GM19025 (cell line): ENCODE measurements at regions not wholly inside any gene's neighbourhood (a gene's known extent, or its start where the extent isn't known, plus 50 kb on each side); places are given as distances from the start of the nearest gene placed in this dataset.

Source experiments
- ATAC-seq: cut with Tn5 transposase; IDR thresholded peaks from one replicate; pipeline ENCODE4 v1.9.1; 2021; ENCODE audit warnings: mild to moderate bottlenecking, low read depth, moderate library complexity; ENCODE audit not compliant: unreplicated experiment

DNA sequence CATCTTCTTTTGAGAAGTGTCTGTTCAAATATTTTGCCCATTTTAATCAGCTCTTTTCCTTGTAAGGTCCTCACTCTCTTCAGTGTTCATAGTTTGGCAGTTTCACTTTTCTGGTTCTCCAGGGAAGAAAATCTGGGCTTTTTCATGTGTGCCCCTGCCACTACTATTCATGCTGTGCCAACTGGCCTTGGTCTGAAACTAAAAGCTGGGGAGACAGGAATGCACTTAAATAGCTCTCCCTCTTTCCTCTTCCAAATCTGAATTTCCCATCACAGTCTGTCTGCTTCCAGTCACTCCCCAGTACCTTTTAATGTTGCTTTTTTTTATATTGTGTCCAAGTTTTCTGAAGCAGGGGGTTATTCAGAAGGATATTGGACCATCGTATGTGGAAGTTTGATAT, 574.3 kb upstream of the POU3F3 start:
- no peak for ATAC-seq

DNA sequence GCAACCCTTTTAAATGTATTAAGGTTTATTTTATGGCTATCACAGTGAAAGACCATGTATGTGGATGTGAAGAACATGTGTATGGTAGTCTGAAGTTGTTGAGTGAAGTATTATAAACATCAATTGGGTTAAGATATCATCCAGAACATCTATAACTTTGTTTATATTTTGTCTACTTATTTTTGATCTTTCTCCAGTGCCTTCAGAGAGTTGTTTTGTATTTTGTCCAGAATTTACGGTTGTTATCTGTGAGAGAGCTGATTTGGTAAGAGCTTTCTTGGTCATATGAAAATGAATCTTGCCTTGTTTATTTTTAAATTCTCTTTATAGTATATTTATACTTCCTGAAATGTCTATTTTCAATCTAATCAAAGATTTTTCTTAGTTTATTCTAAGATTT, 573.7 kb upstream of the POU3F3 start:
- no peak for ATAC-seq

DNA sequence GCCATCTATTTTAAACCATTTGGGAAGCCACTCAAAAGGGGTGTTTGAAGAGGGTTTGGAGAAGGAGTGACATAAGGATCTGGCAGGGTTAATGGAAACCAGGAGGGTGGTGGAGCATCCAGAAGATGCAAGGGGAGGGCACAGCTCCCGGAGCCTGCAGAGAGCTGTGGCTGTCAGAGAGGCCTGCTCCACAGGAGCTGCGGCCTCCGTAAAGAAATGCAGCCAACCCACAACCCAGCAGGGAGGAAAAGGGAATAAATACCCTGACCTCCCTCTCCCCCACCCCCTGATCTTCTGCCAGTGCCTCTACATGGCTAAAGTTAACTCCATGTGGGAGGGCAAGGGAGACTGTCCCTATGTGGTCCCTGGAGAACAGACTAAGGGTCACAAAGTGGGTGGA, 567.1 kb upstream of the POU3F3 start:
- ATAC-seq: no peak

DNA sequence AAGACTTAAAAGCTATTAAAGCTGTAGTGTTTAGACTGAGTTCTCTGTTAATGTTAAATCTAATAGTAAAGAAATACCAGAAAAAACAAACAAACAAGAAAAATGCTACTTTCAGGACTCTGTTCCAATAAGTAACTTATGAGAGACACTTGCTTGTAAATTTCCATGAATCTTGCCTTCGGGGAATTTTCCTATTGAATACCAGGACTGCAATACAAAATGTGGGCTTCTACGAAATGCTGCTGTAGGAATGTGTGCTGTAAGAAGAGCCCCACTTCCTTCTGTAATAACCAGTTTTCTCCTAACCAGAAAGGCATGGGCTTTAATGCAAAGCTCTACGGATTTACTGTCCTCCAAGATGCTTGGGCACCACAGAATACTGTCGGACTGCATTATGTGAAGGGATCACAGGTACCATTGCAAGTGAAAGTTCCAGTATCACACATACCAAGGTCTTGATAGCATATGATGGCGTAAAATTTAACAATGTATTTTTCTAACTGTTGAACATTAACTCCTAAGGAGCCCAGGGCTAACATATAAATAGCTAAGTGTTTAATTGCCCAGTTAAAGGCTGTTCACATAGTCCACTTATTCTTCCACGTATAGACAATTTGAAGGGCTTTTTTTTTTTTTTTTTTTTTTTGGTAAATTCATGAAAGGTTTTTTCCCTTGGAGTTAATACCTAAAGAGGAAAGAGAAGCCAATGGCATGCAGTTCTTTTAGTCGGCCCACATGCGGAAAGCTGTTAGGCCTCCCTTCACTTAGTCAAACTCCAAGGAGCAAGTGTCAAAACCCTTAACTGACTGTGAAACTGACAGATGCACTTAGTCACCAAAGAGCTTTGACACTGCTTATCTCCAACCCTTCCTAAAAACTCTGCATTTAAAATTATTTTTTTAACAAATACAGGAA, 564.0 kb upstream of the POU3F3 start:
- no peak for ATAC-seq

DNA sequence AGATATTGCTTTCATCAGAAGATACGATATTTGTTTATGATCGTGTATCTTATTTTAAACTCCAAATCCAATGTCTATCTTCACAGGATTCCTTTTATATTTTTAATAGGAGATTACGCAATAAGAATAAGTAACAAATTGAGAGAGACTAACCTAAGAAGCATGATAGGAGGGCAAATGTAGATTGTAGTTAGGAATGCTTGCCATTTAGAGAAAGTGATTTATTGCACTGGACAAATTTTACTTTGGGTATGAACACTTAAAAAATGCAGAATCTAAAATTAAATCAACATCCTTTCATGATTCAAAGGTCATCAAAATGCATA, 563.4 kb upstream of the POU3F3 start:
- no peak for ATAC-seq

DNA sequence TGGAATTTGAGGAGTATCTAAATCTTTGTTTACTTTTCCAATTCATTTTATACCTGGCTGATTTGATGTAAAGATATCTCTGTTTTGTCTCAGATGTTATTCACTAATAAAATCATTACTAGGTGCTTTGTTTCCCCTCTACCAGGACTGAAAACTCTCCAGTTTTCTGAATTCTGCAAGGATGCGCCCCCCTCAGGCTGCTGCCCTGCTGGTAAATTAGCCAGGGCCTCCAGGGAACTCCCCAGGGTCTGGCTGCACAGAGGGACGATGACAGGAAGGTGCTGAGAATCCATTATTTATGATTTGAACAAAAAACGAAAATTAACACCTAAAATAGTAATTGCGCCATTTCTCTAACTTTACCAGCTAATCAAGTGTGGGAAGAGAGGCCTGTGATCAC, 541.2 kb upstream of the POU3F3 start:
- ATAC-seq: no peak

DNA sequence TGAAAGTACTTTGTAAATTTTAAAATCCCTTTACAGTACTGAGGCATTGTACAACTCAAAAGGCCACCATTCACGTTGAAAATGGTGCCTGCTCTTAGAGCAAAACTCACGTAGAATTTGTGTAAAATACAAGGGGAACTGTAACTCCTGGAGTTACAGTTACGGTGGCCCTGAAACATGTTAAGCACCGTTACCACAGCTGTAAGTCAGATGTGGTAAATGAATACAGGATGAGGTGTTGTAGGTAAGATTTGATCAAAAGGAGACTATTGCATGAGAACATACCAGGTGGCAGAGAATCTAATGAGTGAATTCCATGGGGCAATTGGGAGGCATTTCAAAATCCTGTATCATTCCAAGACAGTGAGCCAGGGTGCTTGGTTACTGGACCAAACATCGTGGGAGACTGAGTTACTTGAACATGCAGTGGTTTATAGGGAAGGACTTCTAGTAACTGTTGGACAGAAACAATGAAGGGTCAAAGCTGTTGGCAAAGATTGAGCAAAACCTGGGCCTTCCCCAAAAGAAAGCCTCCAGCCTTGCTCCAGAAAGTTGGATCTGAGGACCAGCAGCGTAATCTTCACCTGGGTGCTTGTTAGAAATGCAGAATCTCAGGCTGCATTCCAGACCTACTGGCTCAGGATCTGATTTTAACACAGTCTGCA, 535.8 kb upstream of the POU3F3 start:
- ATAC-seq: no peak

DNA sequence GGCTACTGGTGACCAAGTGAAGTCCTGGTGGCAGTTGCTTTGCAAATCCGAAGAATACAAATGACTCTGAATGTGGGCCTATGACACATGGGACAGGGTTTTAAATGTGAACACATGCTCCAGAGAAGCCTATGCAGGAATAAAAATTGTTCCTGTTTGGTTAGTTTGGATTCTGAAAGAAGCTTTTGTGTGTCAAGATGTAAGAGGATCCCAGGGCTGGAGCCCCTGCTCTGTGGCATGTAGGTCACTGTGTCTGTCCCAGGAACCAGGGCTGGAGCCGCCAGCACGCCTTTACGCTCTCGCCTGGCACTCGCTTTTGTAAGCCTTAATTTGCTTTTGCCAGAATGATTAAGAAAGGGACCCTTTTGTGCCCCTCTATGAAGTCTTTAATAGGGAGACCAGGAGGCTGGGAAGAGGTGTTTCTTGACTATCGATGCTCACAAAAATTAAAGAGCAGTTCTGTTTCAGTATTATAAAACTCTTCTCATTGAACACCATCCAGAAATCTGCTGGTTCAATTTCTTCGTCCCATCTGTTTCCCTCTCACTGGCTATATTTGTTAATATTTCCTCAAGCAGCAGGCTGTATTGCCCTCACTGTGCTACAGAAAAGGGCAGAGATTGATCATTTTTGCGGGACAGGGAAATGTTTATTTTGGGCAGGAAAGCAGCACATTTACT, 532.7 kb upstream of the POU3F3 start:
- no peak for ATAC-seq

DNA sequence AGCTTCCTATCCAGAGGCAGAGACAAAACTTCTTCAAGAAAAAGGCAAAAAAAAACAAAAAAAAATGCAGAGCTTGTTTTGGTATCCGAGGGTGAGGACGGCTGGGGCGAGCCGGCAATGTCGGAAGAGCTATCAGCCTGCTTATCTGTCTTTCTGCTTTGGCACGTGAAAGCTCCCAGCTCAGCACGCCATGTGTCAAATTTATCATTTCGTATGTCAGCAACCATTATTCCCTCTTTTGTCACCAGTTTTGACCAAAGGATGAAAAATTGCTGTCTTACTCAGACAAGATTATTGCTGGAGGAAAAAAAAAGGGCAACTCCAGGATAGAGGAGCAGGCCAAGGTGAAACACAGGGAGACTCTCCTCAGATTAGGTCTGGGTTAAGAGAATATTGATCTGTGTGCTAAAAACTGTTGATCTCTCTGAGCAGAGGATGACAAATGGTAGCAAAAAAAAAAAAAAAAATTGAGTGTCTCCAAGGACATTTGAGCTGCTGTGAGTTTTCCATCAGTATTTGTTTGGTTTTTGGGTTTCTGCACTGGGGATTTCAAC, 532.0 kb upstream of the POU3F3 start:
- ATAC-seq: no peak

DNA sequence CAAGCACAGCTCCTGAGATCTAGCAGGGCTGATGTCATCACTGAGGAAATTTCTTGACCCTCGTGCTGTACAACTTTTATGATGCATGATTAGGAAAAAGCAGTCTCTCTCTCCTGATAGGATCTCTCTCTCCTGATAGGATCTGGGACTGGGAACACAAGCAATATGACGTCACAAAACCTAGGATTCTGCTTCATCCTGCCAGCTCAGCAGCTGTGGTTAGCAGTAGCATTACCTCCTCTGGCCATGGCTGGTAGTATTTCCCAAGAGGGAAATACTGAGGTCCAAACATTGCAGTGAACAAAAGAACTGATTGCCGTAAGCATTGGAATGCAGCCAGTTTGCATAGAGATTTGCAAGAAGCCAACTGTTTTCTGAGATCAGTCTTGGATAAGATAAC, 521.2 kb upstream of the POU3F3 start:
- ATAC-seq: no peak

DNA sequence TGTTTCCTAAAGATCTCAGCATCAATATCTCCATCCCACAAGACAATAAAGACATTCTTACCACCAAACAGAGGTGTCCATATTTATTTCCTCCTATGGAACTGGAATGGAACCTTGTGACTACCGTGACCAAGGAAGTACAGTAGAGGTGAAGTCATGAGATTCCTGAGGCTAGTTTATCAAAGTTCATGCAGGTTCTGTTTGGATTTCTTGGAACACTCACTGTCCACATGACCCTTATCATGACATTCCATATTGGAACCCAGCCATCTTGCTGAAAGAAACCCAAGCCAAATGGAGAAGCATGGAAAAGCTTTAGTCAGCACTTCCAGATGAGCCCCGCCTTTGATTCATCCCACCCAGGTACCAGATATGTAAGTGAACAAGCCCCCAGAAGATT, 516.0 kb upstream of the POU3F3 start:
- ATAC-seq: no peak

DNA sequence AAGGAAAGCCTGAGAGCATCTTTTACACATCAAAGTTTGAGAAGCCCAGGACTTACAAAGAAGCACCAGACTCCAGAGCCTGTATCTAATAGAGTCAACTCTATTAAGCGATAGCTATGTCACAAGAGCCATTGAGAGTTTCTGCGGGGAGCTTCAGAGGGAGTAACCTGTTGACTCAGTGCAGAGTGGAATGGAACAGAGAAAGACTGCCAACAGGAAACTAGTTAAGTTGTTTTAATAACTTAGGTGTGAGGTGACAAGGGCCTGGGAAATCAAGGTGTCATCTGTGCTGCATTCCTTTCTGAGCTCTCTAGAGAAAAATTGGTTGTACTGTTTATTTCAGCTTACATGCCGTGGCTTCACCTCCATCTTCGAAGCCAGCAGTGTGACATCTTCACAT, 513.8 kb upstream of the POU3F3 start:
- no peak for ATAC-seq

DNA sequence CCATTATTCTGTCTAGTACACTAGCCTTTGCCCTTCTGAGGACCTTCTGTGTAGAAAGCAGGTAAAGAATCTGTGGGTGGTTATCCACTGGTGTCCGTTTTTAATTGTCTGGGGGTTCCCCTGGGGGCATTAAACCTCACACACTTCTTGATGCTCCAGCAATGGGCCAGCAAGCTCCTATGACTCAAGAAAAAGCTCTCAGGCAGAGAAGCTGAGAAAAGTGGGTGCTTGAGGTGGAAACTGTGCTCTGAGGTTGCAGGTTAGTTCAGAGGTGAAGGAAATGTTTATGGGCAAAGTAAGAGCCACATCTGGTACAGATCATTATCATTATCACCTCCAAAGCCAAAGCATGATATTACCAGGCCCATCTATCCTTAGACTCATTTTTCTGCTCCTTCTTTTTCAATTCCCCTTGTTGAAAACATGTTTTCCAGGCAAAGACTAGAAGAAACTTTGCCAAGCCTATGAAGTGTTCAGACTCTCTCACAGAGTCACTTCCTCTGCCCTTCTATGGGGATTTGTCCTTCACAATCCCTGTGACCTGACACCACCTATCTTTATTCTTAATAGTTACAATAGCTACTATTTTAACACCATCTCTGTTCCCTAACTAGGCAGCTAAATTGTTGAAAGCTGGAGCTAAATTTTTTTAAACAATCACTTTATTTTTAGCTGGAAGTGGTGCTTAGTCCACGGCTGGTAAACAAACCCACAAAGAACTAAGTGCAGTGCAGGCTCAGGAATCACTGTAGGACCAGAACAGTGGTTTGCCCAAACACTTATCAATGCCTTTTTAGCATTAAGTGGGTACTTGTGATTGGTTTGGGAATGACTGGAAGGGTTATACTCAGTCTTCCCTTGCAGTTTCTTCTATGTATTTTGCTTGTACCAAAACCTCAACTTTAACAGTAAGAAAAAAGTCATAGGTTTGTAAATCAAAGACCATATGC, 512.8 kb upstream of the POU3F3 start:
- no peak for ATAC-seq

DNA sequence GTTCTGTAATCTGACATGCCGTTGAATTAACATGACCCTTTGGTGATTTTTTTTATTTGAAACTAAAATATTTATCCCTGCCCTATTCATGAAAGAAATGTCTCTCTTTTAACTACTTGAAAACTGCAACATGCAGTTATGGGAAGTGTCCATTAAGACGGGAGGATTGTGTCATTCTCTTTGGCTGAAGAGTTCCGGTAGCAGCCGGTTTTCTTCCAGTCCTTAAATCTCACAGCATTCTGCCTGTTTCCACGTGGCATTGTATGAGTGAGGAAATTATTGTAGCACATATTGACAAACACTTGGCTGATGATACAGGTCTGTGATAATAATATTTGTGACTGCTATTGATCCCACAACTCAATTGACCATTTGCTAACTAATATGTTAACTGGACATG, 509.6 kb upstream of the POU3F3 start:
- no peak for ATAC-seq

DNA sequence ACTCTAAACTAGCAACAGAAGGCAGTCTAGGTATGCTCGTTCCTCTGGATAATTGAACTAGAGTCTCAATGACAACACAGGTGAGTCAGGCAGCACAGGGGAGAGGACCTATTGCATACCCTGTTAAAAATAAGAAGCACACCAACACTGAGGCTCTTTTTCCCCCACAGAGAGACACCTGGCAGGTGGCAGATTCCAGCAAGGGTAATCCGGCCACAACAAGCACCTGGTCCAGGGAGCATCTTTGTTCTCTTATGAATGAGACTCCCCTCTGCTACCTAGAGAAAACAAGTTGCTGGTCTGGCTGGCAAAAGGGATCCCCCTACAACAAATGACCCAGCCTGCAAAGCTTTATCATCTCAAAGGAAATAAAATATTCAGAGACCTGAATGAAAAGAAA, 508.9 kb upstream of the POU3F3 start:
- no peak for ATAC-seq

DNA sequence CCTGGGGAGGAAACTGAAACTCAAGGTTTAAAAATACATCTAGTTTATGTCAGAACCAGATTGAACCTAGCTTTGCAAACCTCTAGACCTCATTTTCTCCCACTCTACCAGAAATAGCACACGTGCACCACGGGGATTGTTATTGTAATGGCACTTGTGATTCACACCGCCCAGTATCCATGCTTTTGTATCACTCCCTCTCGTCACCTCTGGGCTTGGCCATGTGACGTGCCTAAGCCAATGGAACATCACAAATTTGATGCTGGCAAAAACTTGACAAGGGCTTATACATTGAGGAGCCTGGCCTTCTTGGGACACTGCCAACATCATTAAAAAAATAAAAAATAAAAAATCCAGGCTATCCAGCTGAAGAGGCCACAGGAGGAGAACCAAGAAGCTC, 495.8 kb upstream of the POU3F3 start:
- ATAC-seq: no peak

DNA sequence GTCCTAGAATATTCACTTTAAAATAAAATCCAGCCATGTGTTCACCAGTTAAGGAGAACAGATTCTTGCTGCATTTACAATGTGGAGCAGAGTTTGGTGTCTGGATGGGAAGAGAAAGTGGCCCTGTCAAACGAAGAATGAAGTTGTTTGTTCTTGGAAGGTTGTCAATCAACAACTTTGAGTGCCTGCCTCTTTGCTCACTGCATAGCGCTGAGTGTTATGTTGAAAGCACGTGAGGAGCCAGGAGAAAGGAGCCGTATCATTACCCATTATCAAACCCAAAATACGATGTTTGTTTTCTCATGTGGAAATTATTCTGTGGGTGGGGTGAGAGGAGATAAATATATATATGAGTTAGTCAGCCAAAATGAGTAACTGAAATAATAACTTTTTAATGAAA, 492.5 kb upstream of the POU3F3 start:
- ATAC-seq: no peak

DNA sequence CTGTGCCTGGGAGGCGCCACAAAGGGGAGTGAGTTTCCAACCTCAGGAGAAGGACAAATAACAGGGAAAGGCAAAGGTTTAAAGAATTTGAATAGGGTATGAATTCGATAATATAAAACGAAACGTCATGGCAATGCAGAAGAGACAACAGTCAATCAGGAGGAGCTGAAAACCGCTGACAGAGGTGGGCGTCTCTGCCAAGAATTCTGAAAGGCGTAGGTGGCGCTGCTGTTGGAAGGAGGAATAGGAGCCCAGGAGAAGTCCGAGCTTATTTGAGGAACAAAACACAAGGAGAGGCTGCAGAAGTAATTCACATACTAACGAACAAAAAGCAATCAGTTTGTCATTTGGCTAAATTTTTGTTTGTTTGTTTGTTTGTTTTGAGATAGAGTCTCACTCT, 485.8 kb upstream of the POU3F3 start:
- no peak for ATAC-seq

DNA sequence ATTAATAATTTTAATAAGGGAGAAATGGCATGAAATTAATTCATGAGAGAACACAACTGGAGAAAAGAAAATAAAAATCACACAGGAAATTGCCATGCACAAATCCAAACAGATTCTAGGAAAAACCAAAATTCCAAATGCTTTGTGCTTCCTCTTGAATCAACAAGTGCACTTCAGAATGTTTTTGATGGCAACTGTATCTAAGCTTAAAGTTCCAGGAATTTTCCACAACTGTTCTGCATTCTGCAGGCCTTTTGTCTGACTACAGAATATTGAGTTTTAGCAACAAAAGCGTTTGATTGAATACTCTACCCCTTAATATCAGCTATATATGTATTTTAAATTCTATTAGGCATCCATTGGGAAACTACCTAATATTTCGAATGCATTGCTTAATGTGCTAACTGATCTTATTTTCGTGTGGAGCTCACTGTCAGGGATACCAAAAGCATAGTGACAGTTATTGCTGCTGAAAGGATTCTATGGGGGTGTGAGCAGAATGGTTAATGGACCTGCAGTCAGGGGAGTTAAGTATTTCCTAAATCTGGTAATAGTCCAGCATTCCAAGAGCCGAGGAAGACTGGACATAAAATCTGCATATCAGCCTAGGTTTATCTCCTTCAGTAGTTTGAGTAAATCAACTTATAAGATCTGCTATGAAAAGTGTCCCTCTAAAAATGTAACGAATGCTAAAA, 482.7 kb upstream of the POU3F3 start:
- no peak for ATAC-seq

DNA sequence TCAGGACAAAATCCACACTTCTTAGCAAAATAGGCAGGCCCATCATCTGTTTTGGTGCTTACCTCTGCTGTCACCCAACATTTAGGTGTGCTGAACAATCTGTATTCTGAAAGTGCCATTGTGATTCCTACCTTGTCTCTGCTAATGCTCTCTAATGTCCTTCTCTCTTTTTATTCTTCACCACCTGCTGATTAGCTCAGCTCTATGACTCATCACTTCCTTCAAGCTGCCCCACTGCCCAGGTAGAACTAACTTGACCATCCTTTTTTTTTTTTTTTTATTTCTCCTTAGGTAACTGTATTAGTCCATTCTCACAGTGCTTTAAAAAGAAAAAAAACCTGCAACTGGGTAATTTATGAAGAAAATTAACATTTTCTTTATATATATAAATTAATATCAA, 478.7 kb upstream of the POU3F3 start:
- no peak for ATAC-seq
